ENCODE measurements at regions not wholly inside any gene's neighbourhood (a gene's known extent, or its start where the extent isn't known, plus 50 kb on each side); places are given as distances from the start of the nearest gene placed in this dataset.

DNA sequence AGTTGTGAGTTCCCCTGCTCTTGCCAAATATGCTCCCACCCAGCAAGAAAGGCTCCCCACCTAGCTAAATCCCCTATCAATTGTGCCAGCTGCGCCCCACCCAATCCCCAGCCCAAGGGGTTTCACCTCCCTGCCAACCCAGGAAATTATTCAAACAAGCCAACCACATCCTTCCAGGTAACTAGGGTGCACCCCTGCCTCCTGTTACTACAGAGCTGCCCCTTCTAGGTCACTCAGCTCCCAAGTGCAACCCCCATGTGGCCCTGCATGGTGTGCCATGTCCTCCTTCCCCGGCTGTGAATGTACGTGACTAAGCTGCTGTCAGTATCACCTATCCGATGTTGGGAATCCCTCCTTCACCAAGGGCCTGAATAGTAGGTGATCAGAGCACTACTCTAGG is 91.2 kb upstream of the LDAH start:
- DNase-seq (ENCODE audit: low read depth) = no peak

DNA sequence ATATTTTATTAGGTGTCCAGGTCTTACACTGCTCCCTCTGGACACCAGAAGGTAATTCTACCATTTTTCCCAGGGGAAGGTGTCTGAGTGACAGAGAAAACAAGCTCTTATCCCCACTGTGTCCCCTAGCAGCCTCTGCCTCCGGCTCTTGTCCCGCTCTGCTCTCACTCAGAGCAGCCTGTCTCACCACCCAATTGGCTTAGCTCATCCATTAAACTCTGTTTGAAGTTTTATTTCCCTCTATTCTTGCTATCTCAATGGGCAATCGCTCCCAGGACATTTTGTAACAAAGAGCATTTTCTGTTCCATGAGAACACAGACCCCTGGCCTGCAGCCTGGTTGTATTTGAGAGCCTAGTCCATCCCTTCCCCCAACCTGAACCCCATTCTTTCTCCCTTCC is 90.6 kb upstream of the LDAH start:
- DNase-seq (ENCODE audit: low read depth) = no peak

DNA sequence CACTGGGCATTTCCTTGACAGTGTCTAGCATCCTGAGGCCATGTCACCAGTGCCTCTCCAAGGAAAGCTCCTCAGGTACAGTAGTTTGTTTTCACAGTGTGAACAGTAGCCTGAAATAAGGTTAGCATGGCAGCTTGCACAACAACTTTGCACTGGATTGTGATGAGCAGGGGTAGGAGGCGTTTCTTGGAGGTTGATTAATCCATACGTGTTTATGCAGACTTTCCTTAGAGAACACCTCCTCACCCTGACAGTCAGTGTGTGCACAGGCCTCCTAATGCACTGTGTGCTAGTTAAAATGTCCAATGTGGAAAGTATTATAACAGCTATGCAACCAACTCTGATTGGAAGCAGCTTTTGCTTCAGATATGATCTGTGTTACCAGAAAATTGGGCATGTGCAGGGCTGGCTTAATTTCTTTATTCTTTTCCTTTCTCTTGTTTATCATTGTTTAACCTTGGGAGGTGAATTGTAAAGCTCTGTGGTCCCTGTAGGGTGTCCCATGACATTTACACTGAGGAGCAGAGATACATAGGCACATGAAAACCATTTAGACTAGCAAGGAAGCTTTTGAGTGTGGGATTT is 77.2 kb upstream of the LDAH start:
- no peak for DNase-seq (ENCODE audit: low read depth)

DNA sequence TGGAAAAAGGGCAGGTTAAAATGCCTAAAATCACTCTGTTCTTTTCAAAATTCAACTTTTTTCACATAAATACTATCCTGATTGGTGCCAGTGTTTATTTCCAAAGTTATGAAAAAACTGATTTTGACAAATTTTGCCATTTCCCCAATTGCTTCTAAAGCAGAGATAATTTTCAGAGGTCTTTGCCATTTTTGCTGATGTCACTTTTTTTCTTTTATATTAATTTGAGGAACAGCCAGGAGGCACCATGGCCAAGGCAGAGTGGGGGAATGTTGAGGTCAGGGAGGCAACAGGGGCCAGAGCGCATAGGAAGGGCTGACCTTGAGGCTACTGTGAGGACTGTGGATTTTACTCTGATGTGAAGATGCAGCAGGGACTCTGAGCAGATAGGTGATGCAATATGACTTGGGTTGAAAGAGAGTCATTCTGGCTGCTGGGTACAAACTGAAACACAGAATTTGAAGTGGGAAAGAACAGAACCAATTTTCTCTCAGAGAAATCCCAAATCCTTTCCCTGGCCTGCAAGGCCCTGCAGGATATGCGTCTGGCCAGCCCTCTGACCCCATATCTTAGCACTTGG is 75.1 kb upstream of the LDAH start:
- DNase-seq (ENCODE audit: low read depth) = no peak

DNA sequence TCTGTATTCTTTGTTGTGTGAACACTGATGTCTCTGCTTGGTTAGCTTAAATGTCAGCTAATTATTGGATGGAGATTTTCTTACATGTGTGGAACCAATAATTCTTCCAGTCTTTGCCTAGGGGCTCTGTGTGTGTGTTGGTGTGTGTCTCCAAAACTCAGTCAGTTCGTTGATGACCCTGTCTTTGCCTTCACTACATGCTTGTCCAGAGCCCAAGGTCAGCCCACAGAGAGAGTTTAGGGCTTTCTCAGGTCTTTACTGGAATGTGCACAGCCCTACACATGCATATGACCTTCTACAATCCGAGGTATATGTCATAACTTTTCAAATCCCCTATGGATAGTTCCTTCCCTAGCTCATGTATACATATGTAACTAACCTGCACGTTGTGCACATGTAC is 74.1 kb upstream of the LDAH start:
- no peak for DNase-seq (ENCODE audit: low read depth)

DNA sequence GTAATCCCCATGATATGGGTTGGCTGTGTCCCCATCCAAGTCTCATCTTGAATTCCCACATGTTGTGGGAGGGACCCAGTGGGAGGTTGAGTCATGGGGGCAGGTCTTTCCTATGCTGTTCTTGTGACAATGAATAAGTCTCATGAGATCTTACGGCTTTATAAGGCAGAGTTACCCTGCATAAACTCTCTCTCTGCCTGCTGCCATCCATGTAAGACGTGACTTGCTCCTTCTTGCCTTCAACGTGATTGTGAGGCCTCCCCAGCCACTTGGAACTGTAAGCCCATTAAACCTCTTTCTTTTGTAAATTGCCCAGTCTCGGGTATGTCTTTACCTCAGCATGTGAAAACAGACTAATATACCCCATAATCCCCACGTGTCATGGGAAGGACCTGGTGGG is 61.9 kb upstream of the LDAH start:
- no peak for DNase-seq (ENCODE audit: low read depth)

DNA sequence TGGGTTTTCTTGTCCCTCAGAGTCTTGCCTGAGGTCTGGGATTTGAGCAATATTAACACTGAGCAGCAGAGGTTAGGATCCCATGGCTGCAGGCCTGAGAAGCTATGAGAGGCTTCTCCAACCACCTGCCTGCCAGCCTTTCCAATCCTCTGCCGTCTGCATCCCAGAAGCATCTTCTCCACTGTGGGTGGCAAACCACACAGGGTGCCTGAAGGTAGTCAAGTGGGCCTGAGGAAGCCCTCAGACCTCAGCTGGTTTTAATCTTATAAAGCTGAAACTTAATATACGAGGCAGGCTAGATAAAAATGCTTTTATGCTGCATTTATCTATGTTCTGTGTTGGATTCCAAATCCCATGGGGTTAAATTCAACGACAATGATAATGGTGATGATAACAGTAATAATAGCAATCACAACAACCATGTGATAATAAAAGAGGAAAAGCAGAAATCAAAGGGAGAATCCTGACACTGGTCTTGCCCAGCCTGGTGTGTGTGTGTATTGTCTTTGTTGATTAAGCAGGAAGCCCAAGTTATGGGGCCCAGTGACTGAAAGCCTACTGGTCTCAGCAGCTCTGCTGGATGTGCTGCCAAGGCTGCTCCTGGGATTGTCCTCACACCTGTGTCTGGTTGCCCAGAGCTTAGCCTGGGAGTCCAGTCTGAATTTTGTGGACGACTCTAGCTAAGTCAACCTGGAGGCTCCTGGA is 59.7 kb upstream of the LDAH start:
- DNase-seq (ENCODE audit: low read depth) = no peak

DNA sequence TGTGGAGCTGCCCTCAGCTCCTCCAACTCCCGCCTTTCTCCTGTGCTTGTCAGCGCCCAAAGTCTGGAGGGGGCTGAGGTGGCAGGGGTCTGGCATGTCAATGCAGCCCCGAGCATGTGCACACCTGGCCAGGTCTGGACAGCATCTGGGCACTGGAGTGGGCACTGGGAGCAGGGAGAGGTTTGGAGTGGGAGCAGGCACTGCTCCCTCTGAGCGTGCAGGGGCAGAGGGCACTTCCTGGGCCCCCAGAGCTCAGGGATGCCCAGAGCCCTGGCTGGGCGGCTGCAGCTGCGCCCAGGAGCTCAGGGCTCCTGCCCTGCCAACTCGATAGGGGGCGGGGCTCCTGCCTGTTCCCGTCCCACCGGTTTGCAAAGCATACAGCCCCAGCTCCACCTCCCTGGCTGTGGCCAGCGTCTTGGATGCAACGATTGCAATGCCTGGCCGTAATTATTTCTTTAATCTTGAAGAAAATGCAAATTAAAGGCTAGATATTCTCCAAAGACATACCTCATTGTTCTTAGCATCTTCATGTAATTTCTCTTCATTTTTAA is 57.4 kb upstream of the LDAH start:
- no peak for DNase-seq (ENCODE audit: low read depth)

DNA sequence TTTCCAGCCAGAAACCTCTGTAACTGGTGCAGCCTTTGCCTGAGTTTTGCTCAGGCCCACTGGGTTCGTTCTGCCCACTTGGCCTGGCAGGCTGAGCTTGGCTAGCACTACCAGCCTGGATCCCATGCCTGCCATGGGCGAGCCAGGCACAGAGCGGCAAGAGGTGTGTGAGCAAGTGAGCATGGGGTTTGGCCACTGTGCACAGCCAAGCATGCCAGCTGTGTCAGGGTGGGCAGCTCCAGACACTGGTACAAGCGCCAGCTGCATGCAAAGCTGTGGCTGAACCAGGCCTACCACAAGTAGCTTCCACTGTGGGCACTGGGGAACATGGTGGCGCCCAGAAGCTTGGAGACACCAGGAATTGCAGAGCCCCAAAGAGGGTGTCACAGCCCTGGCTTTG is 56.3 kb upstream of the LDAH start:
- no peak for DNase-seq (ENCODE audit: low read depth)

DNA sequence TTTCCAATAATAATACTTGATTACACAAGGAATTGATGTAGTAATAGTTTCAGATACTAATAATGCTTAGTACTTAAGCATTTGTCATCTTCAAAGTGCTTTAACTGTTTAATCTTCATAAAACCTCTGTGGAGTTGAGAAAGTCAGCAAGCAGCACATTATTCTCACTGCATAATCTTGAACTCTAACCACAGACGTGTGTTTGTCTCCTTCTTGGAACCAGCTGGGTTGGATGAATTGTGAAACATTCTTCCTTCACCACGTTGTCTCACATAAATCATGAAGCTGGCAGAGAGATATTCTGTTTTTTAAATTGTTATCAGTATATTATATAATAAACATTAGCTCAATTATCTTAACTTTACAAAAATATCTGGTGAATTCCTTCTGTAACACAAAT is 55.1 kb upstream of the LDAH start:
- no peak for DNase-seq (ENCODE audit: low read depth)

Data from GM04504 (cell line).